ENCODE measurements at regions not wholly inside any gene's neighbourhood (a gene's known extent, or its start where the extent isn't known, plus 50 kb on each side); places are given as distances from the start of the nearest gene placed in this dataset.
"Not testable (repeated sequence)": the region's sequence is repeated elsewhere in the genome, so short reads cannot be mapped to it uniquely, and the experiment has no call there.

- H3K36me3 ChIP-seq; intact Hi-C loops (cut with DNase I; ENCODE audit: low total_unique reads); H3K27me3 ChIP-seq; H3K4me1 ChIP-seq; H3K27ac ChIP-seq; H3K9me3 ChIP-seq; DNase-seq; in situ Hi-C loops (cut with MboI; ENCODE audit: low pct_ligation_motif_present in 1 of 4, low pct_unique_long_range_greater_than_20kb in 1 of 4, low sequenced_read_pairs in 3 of 4); H3K4me3 ChIP-seq: not testable (repeated sequence)
- WGBS, 2 donors (ENCODE audit: low coverage in 1 of 2): 72% methylated on average over 2 of the region's 4 CpGs; no CpG with 5 or more reads in 1 of the 2 donors
Measured at GRCh38 chr18:12179029-12179428, 75.1 kb upstream of the CIDEA start.

GRCh38 chr18:12179697-12180577 is 74.2 kb upstream of the CIDEA start:
- in situ Hi-C loops (cut with MboI; ENCODE audit: low pct_ligation_motif_present in 1 of 4, low pct_unique_long_range_greater_than_20kb in 1 of 4, low sequenced_read_pairs in 3 of 4); intact Hi-C loops (cut with DNase I; ENCODE audit: low total_unique reads); DNase-seq; H3K27me3 ChIP-seq; H3K36me3 ChIP-seq; H3K27ac ChIP-seq; H3K9me3 ChIP-seq; H3K4me3 ChIP-seq; H3K4me1 ChIP-seq: not testable (repeated sequence)
- WGBS, 2 donors (ENCODE audit: low coverage in 1 of 2): no CpG with 5 or more reads among the region's 8 CpGs

- H3K4me3 ChIP-seq; intact Hi-C loops (cut with DNase I; ENCODE audit: low total_unique reads); H3K27me3 ChIP-seq; DNase-seq; H3K27ac ChIP-seq; H3K4me1 ChIP-seq; H3K36me3 ChIP-seq; in situ Hi-C loops (cut with MboI; ENCODE audit: low pct_ligation_motif_present in 1 of 4, low pct_unique_long_range_greater_than_20kb in 1 of 4, low sequenced_read_pairs in 3 of 4); H3K9me3 ChIP-seq: not testable (repeated sequence)
- WGBS, 2 donors (ENCODE audit: low coverage in 1 of 2): 65% methylated on average over 3 of the region's 3 CpGs; no CpG with 5 or more reads in 1 of the 2 donors
Measured at GRCh38 chr18:12198797-12199196, 55.4 kb upstream of the CIDEA start.

GRCh38 chr18:12200186-12200585 is 54.0 kb upstream of the CIDEA start:
- 67 to 75% methylated on average over 2 to 5 of the region's 5 CpGs for WGBS, 2 donors (ENCODE audit: low coverage in 1 of 2)
- intact Hi-C loops (cut with DNase I; ENCODE audit: low total_unique reads); H3K27me3 ChIP-seq; DNase-seq; H3K9me3 ChIP-seq; H3K27ac ChIP-seq; H3K4me1 ChIP-seq; H3K4me3 ChIP-seq; H3K36me3 ChIP-seq: not testable (repeated sequence)
- in situ Hi-C loops (cut with MboI; ENCODE audit: low pct_ligation_motif_present in 1 of 4, low pct_unique_long_range_greater_than_20kb in 1 of 4, low sequenced_read_pairs in 3 of 4): loop anchor here in 1 of 4 donors (25.0 kb wide), 1 partner anchor 1588 kb away; no protein-coding TSS in a partner anchor
